ENCODE measurements at regions not wholly inside any gene's neighbourhood (a gene's known extent, or its start where the extent isn't known, plus 50 kb on each side); places are given as distances from the start of the nearest gene placed in this dataset.
A peak's percentile ranks its signal among the peaks of the same experiment; 100 is the strongest.
"Not testable (repeated sequence)": the region's sequence is repeated elsewhere in the genome, so short reads cannot be mapped to it uniquely, and the experiment has no call there.

DNA sequence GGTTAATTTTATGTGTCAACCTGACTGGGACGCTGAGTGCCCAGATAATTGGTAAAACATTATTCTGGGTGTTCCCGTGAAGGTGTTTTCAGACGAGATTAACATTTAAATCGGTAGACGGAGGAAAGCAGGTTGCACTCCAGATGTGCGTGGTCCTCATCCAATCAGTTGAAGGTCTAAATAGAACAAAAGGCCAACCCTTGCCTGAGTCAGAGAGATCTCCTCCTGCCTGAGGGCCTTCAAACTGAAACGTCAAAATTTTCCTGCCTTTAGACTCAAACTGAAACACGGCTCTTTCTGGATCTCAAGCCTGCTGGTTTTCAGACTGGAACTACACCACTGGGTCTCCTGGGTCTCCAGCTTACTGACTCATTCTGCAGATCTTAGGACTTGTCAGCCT is 70.9 kb downstream of the NPIPA5 start:
- not testable (repeated sequence) for DNase-seq (ENCODE audit: low read depth in 2 of 2)

DNA sequence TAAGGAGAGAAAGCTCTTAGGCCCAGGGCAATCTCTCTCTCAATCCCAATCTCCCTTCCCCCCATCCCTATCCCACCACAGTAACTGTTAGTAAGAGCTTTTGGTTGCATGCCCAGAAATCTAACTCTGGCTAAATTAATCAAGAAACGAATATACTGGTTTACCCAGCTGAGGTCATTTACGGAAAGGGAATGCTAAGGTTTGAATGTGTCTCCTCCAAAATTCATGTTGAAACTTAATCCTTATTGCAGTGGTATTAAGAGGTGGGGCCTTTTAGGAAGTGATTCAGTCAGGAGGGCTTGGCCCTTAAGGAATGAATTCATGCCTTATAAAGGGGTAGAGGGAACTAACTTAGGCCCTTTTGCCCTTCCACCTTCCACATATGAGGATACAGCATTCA is 72.2 kb downstream of the NPIPA5 start:
- DNase-seq (ENCODE audit: low read depth in 2 of 2) = peak; percentile 15 to 17

DNA sequence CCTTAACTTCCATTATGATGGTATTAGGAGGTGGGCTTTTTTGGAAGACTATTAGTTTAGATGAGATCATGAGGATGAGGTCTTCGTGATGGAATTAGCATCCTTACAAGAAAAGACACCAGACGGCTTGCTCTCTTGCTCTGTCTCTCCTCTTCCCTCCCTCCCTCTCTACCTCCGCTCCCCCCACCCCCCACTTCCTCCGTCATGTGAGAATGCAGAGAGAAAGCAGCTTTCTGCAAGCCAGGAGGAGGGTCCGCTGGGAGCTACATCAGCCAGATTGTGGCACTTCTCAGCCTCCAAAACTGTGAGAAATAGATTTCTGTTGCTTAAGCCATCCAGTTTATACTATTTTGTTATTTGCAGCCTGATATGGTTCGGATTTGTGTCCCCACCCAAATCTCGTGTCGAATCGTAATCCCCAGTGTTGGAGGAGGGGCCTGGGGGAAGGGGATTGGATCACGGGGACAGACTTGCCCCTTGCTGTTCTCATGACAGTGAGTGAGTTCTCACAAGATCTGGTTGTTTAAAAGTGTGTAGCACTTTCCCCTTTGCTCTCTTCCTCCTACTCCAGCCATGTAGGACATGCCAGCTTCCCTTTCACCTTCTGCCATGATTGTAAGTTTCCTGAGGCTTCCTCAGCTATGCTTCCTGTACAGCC is 74.3 kb downstream of the NPIPA5 start:
- not testable (repeated sequence) for DNase-seq (ENCODE audit: low read depth in 2 of 2)

DNA sequence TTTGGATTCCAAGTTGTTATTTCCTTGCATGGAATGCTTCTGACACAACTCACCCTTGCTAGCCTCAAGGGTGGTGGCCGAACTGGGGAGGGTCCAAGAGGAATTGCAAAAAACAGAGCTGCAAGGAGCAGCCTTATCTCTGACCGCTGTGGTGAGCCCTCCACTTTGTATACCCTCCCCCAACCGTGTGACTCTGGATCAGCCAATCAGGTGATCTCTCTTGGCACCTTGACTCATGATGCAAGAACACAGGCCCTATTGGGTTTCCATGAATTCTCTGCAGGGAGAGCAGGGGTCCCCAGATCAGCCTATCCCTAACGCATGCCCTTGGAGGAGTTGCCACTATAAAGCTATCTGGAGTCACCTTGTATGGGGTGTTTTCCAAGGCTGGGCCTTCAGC is 81.0 kb downstream of the NPIPA5 start:
- not testable (repeated sequence) for DNase-seq (ENCODE audit: low read depth in 2 of 2)

DNA sequence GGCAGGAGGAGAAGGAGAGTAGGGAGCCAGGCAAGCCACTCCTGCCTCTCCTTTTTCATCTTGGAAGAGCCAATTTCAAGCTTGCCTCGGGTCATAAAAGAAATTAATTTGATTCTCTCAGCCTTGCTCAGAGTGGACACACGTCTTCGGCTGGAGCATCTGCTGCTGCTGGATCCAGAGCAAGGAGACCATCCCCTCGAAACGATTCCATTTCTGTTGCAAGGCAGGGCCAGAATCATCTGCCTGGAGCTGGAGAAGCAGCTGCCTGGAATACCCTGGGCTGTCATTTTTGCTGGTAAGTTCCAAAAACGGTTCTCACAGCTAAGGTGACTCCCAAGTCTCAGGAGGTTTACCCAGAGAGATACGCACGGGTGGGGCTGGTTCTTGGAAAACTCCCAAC is 103.3 kb downstream of the NPIPA5 start:
- not testable (repeated sequence) for DNase-seq (ENCODE audit: low read depth in 2 of 2)

DNA sequence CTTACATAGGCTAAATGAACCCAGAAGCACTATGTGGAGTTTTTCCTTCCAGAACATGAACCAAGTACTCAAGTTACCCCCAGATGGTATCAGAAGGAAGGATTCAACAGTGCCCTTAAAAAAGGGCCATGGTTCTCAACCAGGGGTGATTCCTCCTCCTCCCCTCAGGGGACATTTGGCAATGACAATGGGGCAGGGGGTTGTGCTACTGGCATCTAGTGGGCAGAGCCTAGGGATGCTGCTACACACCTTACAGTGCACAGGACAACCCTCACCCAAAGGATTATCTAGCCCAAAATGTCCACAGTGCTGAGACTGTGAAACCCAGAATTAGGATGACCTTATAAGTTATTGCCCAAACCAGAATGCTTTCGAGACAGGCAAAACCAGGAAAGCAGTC is 104.1 kb downstream of the NPIPA5 start:
- not testable (repeated sequence) for DNase-seq (ENCODE audit: low read depth in 2 of 2)

DNA sequence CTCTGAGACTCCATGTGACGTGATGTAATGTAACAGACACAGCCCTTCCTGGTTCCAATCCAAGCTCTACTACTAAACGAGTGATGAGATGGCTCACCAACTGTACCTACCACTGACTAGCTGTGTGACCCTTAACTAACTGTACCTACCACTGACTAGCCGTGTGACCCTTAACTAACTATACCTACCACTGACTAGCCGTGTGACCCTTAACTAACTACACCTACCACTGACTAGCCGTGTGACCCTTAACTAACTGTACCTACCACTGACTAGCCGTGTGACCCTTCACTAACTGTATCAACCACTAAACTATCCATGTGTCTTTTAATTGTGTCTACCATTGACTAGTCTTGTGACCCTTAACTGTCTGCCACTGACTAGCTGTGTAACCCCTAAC is 111.2 kb downstream of the NPIPA5 start:
- not testable (repeated sequence) for DNase-seq (ENCODE audit: low read depth in 2 of 2)

DNA sequence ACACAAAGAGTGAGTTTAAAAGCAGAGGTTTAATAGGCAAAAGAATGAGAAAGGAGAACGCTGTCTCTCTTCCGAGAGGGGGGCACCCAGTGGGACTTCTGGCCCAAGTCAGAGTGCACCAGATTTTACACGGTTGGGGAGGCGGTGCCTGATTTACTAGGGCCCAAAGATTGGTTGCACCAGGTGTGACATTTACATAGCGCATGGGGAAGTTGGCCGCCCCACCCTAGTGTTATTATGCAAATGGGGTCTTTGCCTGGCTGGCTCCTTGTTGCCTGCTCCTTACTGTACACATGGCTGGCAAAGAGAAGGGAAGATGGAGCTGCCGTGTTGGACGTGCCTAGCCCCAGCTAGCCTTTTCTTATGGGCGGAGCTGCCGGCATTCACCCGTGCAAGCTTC is 115.9 kb downstream of the NPIPA5 start:
- DNase-seq (ENCODE audit: low read depth in 2 of 2) = not testable (repeated sequence)

DNA sequence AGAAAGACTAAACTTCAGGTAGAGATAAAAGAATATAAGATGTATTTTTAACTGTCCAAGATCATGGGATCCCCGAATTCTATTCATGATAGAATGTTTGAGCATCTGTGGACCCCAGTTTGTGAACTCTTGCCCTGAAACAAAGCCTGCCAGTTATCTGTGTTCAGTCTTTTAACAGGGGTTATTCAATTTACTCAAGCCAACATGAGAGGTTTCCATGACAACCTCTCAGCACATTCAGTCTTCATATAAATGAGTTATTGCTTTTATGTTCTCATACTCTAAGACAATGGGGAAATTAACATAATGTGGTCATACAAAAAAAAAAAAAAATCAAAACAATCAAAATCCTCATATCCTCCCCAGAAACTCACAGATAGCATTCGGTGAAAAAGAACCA is 130.1 kb downstream of the NPIPA5 start:
- not testable (repeated sequence) for DNase-seq (ENCODE audit: low read depth in 2 of 2)

DNA sequence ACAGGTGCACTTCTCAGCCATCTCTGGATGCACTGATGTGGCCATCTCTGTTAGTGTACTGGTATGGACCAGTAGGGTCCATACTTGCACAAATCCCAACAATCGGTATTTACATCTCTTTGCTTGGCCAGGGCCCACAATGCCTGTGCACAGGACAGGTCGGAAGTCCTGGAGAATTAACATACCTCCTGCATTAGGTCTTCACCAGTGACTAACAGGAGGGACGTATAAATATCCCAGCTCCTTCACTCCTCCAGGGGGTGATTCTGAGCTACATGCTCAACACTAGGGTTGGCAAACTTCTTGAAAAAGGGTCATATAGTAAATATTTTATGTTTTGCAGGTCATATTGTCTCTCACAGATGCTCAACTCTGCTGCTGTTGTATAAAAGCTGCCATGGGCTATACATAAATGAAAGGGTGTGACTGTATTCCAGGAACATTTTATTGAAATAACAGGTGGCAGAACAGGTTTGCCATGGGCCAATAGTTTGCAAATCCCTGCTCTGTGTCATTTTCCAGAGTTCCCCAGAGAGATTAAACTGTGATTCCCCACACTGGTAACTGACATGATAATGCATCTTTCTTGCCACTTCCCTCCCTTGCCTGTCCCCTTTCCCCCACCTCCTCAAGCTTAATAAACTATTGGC is 141.3 kb downstream of the NPIPA5 start:
- not testable (repeated sequence) for DNase-seq (ENCODE audit: low read depth in 2 of 2)

DNA sequence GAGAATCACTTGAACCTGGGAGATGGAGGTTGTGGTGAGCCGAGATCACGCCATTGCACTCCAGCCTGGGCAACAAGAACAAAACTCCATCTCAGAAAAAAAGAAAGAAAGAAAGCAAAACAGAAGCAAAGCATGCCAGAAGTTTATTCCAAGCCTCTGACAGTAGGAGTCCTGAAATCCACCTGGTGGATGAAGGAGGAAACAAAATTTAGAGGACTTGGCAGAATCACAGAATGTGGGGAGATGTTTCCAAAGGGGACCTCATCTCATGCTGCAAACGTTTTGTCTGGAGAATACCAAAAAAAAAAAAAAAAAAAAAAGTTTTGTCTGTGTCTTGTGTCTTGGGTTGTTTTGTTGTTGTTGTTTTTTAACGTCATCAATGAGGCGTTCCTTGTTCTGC is 141.1 kb upstream of the RRN3 start:
- DNase-seq (ENCODE audit: low read depth in 2 of 2) = not testable (repeated sequence)

DNA sequence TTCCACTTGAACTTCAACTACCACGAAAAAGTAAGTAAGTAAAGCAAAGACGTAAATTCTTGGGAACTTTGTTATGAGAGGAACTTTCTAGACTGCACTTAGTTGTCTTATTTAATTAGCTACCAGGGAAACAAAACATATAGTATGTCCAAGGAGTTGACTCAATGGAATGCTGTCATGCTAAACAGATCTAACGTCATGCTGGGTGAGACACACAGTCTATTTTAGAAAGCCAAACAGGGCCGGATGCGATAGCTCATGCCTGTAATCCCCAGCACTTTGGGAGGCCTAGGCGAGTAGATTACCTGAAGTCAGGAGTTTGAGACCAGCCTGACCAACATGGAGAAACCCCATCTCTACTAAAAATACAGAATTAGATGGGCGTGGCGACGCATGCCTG is 140.6 kb upstream of the RRN3 start:
- DNase-seq (ENCODE audit: low read depth in 2 of 2) = not testable (repeated sequence)

DNA sequence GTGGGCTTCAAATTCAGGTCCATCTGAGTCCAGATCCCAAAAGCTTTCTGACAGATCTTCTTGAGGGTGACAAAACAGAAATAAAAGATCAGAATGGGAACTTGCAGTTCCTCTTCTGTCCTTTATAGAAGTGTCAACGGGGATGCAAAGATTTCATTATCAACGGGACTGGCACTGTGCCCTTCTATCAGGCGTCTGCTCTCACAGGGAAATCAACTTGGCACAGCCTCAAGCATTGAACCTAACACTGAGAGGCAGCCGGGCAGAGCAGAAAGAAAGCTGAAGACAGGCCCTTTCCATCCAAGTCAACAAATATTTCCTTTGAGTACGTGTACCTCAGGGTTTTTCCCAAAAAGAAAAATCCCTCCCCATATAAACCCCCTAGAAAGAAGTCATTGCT is 136.4 kb upstream of the RRN3 start:
- not testable (repeated sequence) for DNase-seq (ENCODE audit: low read depth in 2 of 2)

DNA sequence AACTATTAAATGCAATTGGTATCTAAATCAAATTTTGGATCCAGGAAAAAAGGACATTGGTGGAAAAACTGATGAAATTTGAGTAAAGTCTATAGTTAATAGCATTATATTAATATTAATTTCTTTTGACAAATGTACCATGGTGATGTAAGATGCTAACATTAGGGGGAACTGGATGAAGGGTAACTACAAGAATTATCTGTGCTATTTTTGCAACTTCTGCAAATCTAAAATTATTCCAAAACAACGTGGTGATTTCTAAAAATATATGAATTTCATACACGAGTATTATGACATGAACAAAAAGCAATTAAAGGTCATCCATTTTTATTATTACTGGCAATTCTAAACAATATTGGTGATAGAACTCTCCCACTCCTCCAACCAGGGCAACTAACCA is 135.6 kb upstream of the RRN3 start:
- DNase-seq (ENCODE audit: low read depth in 2 of 2) = not testable (repeated sequence)

DNA sequence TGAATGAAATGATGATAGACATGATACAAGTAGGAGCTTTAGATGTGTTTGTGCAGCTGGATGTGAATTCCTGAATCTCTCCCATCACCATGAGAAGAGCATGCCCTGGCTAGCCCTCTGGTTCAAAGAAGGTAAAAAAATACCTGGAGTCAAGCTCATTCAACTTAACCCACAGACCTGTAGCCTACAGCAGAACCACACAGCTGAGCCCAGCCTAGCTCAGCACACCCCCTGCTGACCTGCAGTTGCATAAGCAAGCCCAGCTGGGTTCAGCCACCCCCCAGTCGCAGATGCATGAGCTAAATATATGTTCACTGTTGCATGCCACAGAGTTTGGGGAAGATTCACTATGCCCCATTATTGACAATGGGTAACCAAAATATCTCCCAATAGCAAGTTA is 130.6 kb upstream of the RRN3 start:
- not testable (repeated sequence) for DNase-seq (ENCODE audit: low read depth in 2 of 2)

DNA sequence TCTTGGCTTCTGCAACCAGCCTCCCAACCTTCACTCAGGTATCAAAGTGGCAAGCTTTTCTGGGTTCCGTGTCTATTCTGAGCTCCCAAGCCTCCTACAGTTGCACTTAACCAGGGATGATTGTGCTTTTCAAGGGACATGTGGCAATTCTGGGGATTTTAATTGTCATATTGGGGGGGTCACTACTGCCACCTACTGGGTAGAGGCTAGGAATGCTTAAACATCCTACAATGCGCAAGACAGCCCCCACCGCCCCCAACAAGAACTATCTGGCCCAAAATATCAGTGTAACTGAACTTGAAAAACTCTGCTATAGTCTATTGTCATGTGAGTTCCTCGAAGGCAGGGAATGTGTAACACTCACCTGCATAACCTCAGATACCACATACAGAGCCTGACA is 129.3 kb upstream of the RRN3 start:
- DNase-seq (ENCODE audit: low read depth in 2 of 2) = not testable (repeated sequence)

DNA sequence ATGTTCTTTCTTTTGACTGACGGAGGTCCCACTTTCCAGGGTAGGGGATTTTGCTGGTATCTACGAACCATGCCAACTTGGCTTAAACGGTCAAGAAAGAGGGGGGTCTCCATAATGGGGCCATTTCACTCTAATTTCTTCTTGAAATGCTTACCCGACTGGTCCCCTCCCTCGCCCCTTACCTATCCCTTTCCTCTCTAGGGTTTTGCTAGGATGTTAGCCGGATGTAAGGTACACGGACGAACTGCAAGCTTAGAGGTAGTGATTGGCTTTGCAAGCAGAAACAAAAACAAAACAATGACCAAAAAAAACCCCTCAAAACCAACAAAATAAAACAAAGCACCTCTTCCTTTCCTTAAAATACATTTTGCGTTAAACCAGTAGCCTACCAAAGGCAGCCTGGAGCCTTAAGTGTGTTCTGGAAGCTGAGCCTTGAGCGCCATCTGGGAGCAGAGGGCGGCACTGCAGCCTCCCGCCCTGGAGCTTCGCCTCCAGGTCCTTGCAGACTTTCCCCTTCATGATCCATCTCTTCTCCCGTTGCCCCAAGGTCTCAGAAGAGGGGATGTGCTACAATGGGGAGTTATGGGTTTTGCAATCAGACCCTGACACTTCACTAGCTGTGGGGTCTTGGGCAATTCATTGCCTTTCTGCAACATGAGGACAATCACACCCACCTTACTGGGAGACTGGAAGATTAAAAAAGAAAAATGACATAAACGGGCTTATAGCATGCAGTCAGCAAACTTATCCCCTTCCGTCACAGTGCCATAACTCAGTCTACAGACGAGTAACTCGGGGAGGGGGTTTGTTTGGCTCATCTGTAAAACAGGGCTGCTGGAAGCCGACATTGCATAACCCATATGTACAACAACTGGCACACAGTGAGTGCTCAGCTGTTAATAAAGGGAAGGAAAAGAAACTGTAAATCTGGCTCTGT is 125.9 kb upstream of the RRN3 start:
- DNase-seq (ENCODE audit: low read depth in 2 of 2) = not testable (repeated sequence)

DNA sequence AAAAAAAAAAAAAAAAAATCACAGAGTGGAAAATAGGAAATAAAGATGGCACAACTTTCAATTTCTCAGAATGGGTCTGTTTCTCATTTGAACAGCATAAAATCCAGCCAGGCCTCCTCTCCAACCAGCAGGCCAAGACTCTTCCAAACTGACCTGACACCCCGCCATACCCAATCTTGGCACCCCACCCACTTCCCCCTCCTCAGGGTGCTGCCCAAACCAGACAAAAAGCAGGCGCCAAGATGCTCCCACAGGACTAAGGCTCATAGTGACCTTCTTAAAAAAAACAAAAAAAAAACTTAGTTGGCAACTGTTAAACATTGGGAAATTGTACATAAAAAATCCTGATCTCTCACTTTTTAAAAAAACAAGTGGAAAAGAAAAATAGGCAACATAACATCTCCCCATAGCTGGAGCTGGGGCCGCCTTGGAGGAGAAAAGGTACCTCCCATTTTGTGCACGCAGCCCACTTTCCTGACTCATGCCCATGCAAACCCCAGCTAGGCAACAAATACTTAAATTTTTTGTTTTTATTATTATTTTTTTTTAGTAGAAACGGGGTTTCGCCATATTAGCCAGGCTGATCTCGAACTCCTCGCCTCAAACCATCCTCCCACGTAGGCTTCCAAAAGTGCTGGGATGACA is 124.9 kb upstream of the RRN3 start:
- DNase-seq (ENCODE audit: low read depth in 2 of 2) = not testable (repeated sequence)

DNA sequence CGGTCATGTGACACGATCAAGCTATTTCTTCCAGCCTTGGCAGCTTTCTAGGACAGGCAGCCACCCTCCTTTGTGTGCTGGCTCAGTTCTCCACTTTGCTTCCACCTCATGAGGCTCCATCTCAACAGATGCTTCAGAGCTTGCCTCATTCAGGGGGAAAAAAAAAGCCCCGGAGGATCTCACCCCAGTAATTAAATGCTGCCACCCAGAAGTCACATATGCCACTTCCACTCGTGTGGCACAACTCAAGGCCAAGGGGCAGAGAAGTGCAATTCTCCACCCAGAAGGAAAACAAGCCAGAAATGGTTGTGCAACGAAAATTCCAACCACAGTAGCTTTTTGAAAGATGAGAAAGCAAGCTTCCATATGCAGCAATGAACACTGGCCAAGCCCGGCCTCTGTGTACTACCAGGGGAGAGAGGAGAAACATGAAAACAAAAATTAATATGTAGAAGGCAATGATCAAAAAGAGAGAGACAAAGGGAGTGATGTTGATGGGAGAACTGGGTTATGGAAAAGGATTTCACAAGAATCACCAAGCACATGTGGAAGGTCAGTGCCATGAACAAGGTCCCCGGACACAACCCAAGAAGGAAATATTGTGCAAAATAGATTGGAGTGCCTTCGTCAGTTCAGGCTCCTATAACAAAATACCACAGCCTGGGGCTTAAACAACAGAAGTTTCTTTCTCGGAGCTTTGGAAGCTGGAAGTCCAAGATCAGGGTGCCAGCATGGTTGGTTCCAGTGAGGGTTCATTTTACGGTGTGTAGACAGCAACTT is 113.3 kb upstream of the RRN3 start:
- DNase-seq (ENCODE audit: low read depth in 2 of 2) = not testable (repeated sequence)

DNA sequence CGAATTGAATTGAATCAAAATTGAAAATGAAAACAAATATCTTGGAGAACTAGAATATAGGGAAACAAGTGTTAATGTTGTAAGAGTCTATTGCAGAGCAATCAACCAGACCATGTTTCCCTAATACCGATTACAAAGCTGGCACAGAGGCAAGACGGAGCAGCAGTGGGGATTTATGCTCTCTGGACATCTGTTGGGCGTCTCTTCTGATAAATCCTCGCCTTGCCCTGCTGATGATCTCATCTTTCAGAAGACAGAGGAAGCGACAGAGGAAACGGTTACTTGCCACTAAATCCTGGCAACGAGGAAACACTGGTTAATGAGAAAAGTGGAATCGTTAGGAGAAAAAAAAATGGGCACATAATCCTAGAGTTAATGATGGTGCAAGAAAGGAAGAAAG is 112.4 kb upstream of the RRN3 start:
- not testable (repeated sequence) for DNase-seq (ENCODE audit: low read depth in 2 of 2)

DNA sequence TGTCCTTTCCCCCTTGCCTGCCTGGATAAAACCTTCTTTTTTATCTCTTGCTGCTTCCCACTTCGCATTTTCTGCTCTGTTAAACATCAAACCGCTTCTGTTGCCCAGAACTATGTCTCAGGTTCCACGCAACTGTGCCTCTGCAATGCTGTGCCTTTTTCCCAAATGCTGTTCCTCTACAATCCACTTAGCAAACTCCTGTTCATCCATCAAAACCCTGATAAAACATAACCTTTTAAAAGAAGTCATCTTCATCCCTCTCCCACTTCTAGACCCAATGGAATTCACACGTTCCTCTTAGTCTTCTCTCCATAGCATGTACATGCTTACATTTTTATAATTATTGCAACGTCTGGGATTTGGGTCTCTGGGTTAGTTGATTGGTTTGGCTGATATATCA is 111.9 kb upstream of the RRN3 start:
- DNase-seq (ENCODE audit: low read depth in 2 of 2) = not testable (repeated sequence)
